ENCODE measurements at regions not wholly inside any gene's neighbourhood (a gene's known extent, or its start where the extent isn't known, plus 50 kb on each side); places are given as distances from the start of the nearest gene placed in this dataset.

DNA sequence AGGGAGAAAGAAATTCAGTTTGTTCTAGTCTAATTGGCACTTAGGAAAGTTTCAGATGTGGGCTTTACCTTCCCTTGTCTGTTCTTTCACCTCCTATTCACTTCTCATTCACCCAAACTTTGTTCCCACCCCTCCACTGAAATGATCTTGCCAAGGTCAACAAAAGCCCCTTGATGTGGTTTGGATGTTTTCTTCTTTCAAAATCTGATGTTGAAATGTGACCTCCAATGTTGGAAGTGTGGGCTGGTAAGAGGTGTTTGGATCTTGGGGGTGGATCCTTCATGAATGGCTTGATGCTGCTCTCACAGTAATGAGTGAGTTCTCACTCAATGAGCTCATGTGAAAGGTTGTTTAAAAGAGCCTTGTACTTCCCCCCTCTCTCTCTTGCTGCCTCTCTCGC, 379.3 kb downstream of the HHIPL2 start:
- TF ChIP-seq, protein P1, sequence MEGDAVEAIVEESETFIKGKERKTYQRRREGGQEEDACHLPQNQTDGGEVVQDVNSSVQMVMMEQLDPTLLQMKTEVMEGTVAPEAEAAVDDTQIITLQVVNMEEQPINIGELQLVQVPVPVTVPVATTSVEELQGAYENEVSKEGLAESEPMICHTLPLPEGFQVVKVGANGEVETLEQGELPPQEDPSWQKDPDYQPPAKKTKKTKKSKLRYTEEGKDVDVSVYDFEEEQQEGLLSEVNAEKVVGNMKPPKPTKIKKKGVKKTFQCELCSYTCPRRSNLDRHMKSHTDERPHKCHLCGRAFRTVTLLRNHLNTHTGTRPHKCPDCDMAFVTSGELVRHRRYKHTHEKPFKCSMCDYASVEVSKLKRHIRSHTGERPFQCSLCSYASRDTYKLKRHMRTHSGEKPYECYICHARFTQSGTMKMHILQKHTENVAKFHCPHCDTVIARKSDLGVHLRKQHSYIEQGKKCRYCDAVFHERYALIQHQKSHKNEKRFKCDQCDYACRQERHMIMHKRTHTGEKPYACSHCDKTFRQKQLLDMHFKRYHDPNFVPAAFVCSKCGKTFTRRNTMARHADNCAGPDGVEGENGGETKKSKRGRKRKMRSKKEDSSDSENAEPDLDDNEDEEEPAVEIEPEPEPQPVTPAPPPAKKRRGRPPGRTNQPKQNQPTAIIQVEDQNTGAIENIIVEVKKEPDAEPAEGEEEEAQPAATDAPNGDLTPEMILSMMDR (conservative IDR thresholded peaks at IDR 0.05; ENCODE audit: low read length) = no peak
- no peak for TF ChIP-seq EZH2phosphoT487 (IDR thresholded peaks at IDR 0.05; ENCODE audit: borderline replicate concordance)
